ENCODE measurements at regions not wholly inside any gene's neighbourhood (a gene's known extent, or its start where the extent isn't known, plus 50 kb on each side); places are given as distances from the start of the nearest gene placed in this dataset.

DNA sequence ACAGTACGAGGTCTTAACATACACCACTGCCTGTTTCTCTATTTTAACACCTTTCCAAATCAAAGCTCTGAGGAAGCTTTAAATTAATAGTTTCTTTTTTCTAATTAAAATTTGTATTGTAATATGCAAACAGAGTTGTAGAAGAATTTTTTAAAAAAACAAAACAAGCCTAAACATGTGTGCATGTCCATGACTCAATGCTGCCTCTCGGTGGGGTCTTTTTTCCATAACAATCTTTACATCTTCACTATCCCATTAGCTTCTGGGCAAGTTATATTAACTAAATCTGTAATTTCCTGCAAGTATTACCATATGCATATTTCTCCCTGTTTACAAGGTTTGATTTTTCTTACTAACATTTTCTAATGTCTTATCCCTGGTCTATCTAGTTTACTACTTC is 143.9 kb upstream of the NAV3 start:
- no peak overlapping the region for H3K4me3 Mint-ChIP-seq
- DNase-seq (no peak), ATAC-seq (no peak)
- H3K4me1 Mint-ChIP-seq (ENCODE audit: low read depth) = no peaks in the 10 kb centered on the region
- H3K27me3 Mint-ChIP-seq (ENCODE audit: low read depth) = no peaks in the 10 kb centered on the region
- peaks cover 4% of the 10 kb centered on the region for H3K9me3 Mint-ChIP-seq
- no peaks in the 10 kb centered on the region for H3K36me3 Mint-ChIP-seq (ENCODE audit: insufficient read depth)

DNA sequence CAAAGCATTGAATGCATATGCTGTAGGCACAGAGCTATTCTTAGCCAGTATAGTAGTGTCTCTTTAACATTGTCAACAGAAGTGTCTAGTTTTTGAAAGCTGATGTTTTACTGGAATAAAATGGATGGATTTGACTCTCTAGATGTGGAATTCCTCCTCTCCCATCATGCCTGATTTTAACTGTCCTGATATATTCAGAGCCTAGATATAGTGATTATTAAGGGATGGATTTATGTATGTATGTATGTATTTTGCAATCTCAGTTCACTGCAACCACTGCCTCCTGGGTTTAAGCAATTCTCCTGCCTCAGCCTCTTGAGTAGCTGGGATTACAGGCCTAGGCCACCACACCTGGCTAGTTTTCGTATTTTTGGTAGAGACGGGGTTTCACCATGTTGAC is 144.8 kb upstream of the NAV3 start:
- Mint-ChIP-seq H3K36me3 (ENCODE audit: insufficient read depth) (no peaks in the 10 kb centered on the region), H3K27me3 (ENCODE audit: low read depth) (no peaks in the 10 kb centered on the region), H3K4me3 (no peak overlapping the region), H3K9me3 (peaks cover 4% of the 10 kb centered on the region), H3K4me1 (ENCODE audit: low read depth) (no peaks in the 10 kb centered on the region)
- no peak for ATAC-seq
- no peak for DNase-seq

DNA sequence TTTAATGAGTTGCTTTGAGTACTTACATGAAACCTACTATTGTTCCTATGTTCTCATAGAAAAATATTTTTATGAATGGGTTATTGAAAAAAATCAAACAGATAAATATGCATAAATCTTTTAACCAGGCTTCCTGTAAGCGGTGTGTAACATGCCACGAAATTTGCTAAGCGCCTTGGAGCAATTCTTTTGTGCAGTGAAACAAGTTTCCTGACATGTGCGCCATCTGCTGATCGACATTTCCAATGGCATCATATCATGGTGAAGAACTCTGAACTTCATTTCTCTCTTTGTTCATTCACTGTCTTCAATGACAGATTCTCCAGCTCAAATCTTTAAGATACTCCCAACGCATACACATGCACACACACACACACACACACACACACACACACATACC is 145.6 kb upstream of the NAV3 start:
- no peaks in the 10 kb centered on the region for H3K36me3 Mint-ChIP-seq (ENCODE audit: insufficient read depth)
- H3K9me3 Mint-ChIP-seq = peaks cover 4% of the 10 kb centered on the region
- no peaks in the 10 kb centered on the region for H3K4me1 Mint-ChIP-seq (ENCODE audit: low read depth)
- ATAC-seq (no peak), DNase-seq (no peak)
- H3K27me3 Mint-ChIP-seq (ENCODE audit: low read depth) = no peaks in the 10 kb centered on the region
- H3K4me3 Mint-ChIP-seq = no peak overlapping the region

DNA sequence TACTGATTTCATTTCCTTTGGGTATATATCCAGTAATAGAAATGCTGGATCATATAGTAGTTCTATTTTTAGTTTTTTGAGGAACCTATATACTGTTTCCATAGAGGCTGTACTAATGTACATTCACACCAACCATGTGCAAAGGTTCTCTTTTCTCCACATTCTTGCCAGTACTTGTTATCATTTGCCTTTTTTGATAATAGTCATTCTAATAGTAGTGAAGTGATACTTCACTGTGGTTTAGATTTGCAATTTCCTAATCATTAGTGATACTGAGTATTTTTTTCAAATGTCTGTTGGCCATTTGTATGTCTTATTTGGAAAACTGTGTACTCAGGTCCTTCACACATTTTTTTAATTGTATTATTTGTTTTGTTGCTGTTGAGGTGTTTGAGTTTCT is 148.2 kb upstream of the NAV3 start:
- ATAC-seq (no peak), DNase-seq (no peak)
- Mint-ChIP-seq H3K4me1 (ENCODE audit: low read depth) (no peaks in the 10 kb centered on the region), H3K27me3 (ENCODE audit: low read depth) (no peaks in the 10 kb centered on the region), H3K9me3 (peaks cover 15% of the 10 kb centered on the region), H3K36me3 (ENCODE audit: insufficient read depth) (no peaks in the 10 kb centered on the region), H3K4me3 (no peak overlapping the region)

- H3K4me1 Mint-ChIP-seq (ENCODE audit: low read depth) = no peaks in the 10 kb centered on the region
- no peak overlapping the region for H3K4me3 Mint-ChIP-seq
- no peaks in the 10 kb centered on the region for H3K36me3 Mint-ChIP-seq (ENCODE audit: insufficient read depth)
- H3K9me3 Mint-ChIP-seq = peaks cover 17% of the 10 kb centered on the region
- no peak for ATAC-seq
- H3K27me3 Mint-ChIP-seq (ENCODE audit: low read depth) = no peaks in the 10 kb centered on the region
- no peak for DNase-seq
Observed at GRCh38 chr12:77681726-77682125, 149.0 kb upstream of the NAV3 start.

GRCh38 chr12:77679686-77680085 is 151.0 kb upstream of the NAV3 start:
- H3K27me3 Mint-ChIP-seq (ENCODE audit: low read depth) = no peaks in the 10 kb centered on the region
- H3K9me3 Mint-ChIP-seq = peaks cover 17% of the 10 kb centered on the region
- H3K36me3 Mint-ChIP-seq (ENCODE audit: insufficient read depth) = no peaks in the 10 kb centered on the region
- H3K4me3 Mint-ChIP-seq = no peak overlapping the region
- no peaks in the 10 kb centered on the region for H3K4me1 Mint-ChIP-seq (ENCODE audit: low read depth)
- DNase-seq (no peak), ATAC-seq (no peak)

- ATAC-seq (no peak), DNase-seq (no peak)
- Mint-ChIP-seq H3K9me3 (peaks cover 17% of the 10 kb centered on the region), H3K36me3 (ENCODE audit: insufficient read depth) (no peaks in the 10 kb centered on the region), H3K4me1 (ENCODE audit: low read depth) (no peaks in the 10 kb centered on the region), H3K4me3 (no peak overlapping the region), H3K27me3 (ENCODE audit: low read depth) (no peaks in the 10 kb centered on the region)
Observed at GRCh38 chr12:77678621-77679020, 152.1 kb upstream of the NAV3 start.

DNA sequence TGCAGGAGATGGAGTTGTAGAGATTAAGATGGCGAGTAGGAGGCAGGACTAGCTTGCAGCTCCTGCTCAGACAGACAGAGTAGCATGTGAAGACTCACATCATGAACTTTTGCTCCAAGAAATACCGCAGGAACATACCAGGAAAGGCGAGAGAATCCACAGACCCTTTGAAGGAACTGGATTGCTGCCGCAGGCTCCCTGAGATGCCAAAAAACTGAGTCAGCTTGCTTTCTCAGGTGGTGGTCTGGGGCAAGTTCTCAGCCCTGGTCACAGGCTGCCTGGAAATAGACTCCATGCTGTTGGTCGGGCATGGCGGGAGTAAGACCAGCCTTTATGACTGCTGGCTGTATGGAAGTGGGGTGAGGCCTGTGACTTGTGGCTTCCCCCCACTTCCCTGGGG is 163.6 kb upstream of the NAV3 start:
- peaks cover 20% of the 10 kb centered on the region for H3K9me3 Mint-ChIP-seq
- H3K4me3 Mint-ChIP-seq = no peak overlapping the region
- H3K27me3 Mint-ChIP-seq (ENCODE audit: low read depth) = no peaks in the 10 kb centered on the region
- no peaks in the 10 kb centered on the region for H3K36me3 Mint-ChIP-seq (ENCODE audit: insufficient read depth)
- DNase-seq (no peak), ATAC-seq (no peak)
- H3K4me1 Mint-ChIP-seq (ENCODE audit: low read depth) = no peaks in the 10 kb centered on the region

- ATAC-seq (no peak), DNase-seq (no peak)
- Mint-ChIP-seq H3K4me1 (ENCODE audit: low read depth) (no peaks in the 10 kb centered on the region), H3K9me3 (peaks cover 8% of the 10 kb centered on the region), H3K27me3 (ENCODE audit: low read depth) (no peaks in the 10 kb centered on the region), H3K4me3 (no peak overlapping the region), H3K36me3 (ENCODE audit: insufficient read depth) (no peaks in the 10 kb centered on the region)
Observed at GRCh38 chr12:77648716-77649115, 182.0 kb upstream of the NAV3 start.

- H3K36me3 Mint-ChIP-seq (ENCODE audit: insufficient read depth) = no peaks in the 10 kb centered on the region
- DNase-seq (no peak), ATAC-seq (no peak)
- H3K27me3 Mint-ChIP-seq (ENCODE audit: low read depth) = no peaks in the 10 kb centered on the region
- H3K9me3 Mint-ChIP-seq = peaks cover 8% of the 10 kb centered on the region
- no peak overlapping the region for H3K4me3 Mint-ChIP-seq
- H3K4me1 Mint-ChIP-seq (ENCODE audit: low read depth) = no peaks in the 10 kb centered on the region
Observed at GRCh38 chr12:77645966-77646598, 184.6 kb upstream of the NAV3 start.

- no peak overlapping the region for H3K4me3 Mint-ChIP-seq
- H3K27me3 Mint-ChIP-seq (ENCODE audit: low read depth) = no peaks in the 10 kb centered on the region
- no peaks in the 10 kb centered on the region for H3K4me1 Mint-ChIP-seq (ENCODE audit: low read depth)
Observed at GRCh38 chr12:77644915-77645605, 185.6 kb upstream of the NAV3 start.

GRCh38 chr12:77642246-77642645 is 188.4 kb upstream of the NAV3 start:
- H3K27me3 Mint-ChIP-seq (ENCODE audit: low read depth) = no peaks in the 10 kb centered on the region
- no peak overlapping the region for H3K4me3 Mint-ChIP-seq
- ATAC-seq = no peak
- no peaks in the 10 kb centered on the region for H3K36me3 Mint-ChIP-seq (ENCODE audit: insufficient read depth)
- H3K9me3 Mint-ChIP-seq = peaks cover 5% of the 10 kb centered on the region
- DNase-seq = no peak
- no peaks in the 10 kb centered on the region for H3K4me1 Mint-ChIP-seq (ENCODE audit: low read depth)

More at GRCh38 chr12:77644915-77645605, 185.6 kb upstream of the NAV3 start:
- DNase-seq (no peak), ATAC-seq (no peak)
- H3K36me3 Mint-ChIP-seq (ENCODE audit: insufficient read depth) = no peaks in the 10 kb centered on the region
- peaks cover 7% of the 10 kb centered on the region for H3K9me3 Mint-ChIP-seq

GRCh38 chr12:77640356-77640755 is 190.3 kb upstream of the NAV3 start:
- no peak for ATAC-seq
- H3K36me3 Mint-ChIP-seq (ENCODE audit: insufficient read depth) = no peaks in the 10 kb centered on the region

DNA sequence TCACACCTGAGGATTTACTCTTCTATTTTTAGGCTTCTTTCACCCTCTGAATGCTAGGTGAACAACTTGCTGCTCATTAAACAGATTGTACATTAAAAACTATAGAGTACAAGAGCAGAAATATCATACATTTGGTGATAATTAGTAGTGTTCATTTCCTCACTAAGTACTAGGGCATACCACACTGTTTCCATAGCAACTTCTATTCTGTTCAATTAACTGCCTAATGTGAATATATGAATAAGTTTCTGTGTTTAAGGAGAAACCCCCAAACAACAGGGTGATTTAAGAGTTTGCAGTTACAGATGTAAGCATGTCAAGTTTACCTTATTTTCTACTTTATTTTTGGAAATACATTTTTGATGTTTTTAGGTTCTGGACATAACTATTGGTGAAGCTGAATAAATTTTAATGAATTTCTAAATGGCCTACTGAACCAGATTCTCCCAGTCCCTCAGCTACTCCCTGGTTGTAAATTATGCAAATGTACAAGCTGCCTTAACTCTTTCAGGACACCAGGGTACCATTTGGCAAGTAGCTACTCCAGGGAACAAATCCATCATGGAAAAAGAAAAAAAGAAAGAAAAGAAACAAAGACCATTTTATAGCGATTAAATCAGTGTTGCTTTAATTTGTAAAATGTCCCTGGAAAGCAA is 199.8 kb upstream of the NAV3 start:
- ATAC-seq (no peak), DNase-seq (no peak)
- no peak overlapping the region for H3K4me3 Mint-ChIP-seq
- peaks cover 11% of the 10 kb centered on the region for H3K9me3 Mint-ChIP-seq
- H3K4me1 Mint-ChIP-seq (ENCODE audit: low read depth) = no peaks in the 10 kb centered on the region
- H3K36me3 Mint-ChIP-seq (ENCODE audit: insufficient read depth) = no peaks in the 10 kb centered on the region
- H3K27me3 Mint-ChIP-seq (ENCODE audit: low read depth) = no peaks in the 10 kb centered on the region

More at GRCh38 chr12:77640356-77640755, 190.3 kb upstream of the NAV3 start:
- Mint-ChIP-seq H3K4me1 (ENCODE audit: low read depth) (no peaks in the 10 kb centered on the region), H3K9me3 (peaks cover 5% of the 10 kb centered on the region), H3K27me3 (ENCODE audit: low read depth) (no peaks in the 10 kb centered on the region), H3K4me3 (no peak overlapping the region)
- DNase-seq = no peak

DNA sequence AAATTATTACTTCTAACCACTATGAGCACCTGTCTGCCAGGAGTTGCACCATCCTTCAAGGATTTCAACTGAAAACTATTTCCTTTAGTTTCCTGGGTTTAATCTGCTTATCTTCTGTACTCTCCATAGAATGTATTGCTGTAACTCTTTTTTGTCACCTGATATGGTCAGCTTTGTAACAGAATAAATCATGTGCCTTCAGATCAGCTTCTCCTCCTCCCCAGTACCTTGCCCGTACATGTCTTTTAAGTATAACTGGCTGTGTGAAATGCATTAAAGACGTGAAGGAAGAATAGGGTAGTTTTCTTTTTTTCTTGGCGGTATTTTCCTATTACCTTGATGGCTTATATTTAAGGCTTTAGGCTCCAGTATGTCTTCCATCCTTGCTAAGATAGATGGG is 200.3 kb upstream of the NAV3 start:
- ATAC-seq = no peak
- H3K27me3 Mint-ChIP-seq (ENCODE audit: low read depth) = no peaks in the 10 kb centered on the region
- peaks cover 17% of the 10 kb centered on the region for H3K9me3 Mint-ChIP-seq

More for the DNA sequence above, 200.3 kb upstream of the NAV3 start:
- no peak overlapping the region for H3K4me3 Mint-ChIP-seq
- DNase-seq = no peak
- no peaks in the 10 kb centered on the region for H3K4me1 Mint-ChIP-seq (ENCODE audit: low read depth)
- no peaks in the 10 kb centered on the region for H3K36me3 Mint-ChIP-seq (ENCODE audit: insufficient read depth)
